Activated T-cell treated with anti-CD3 and anti-CD28 coated beads, Interleukin-2, amount 50 U/mL, for 72 hours (primary cell): ENCODE measurements at regions not wholly inside any gene's neighbourhood (a gene's known extent, or its start where the extent isn't known, plus 50 kb on each side); places are given as distances from the start of the nearest gene placed in this dataset.
A peak's percentile ranks its signal among the peaks of the same experiment; 100 is the strongest.
"Not testable (repeated sequence)": the region's sequence is repeated elsewhere in the genome, so short reads cannot be mapped to it uniquely, and the experiment has no call there.

Source experiments
- ATAC-seq, 2 donors: fragments of 150-1000 bp; cut with Tn5 transposase; replicated peaks in 1 of 2; 2 replicates each; pipeline ENCODE4 v1.10.0; 2021; ENCODE audit warnings: moderate library complexity in 2 of 2, mild to moderate bottlenecking in 1 of 2
- DNase-seq, 2 donors: peaks; one replicate each; pipeline ENCODE4 v3.0.0; 2021 to 2022; ENCODE audit warnings: mixed read lengths in 1 of 2
- H3K27ac Mint-ChIP-seq: one replicate; pipeline ENCODE4 v1.8.0; 2022; ENCODE audit warnings: mild to moderate bottlenecking, moderate library complexity, mixed read lengths
- H3K27me3 Mint-ChIP-seq: one replicate; pipeline ENCODE4 v1.8.0; 2022; ENCODE audit warnings: low read depth, mixed read lengths
- H3K36me3 Mint-ChIP-seq, 2 donors: one replicate each; pipeline ENCODE4 v1.8.0; 2022; ENCODE audit warnings: mixed read lengths in 2 of 2, mild to moderate bottlenecking in 1 of 2; ENCODE audit not compliant: insufficient read depth in 2 of 2
- H3K4me1 Mint-ChIP-seq: one replicate; pipeline ENCODE4 v1.8.0; 2022; ENCODE audit warnings: low read depth, mixed read lengths
- H3K4me3 Mint-ChIP-seq, 2 donors: one replicate each; pipeline ENCODE4 v1.8.0; 2022; ENCODE audit warnings: mild to moderate bottlenecking in 2 of 2, mixed read lengths in 2 of 2, moderate library complexity in 2 of 2
- H3K9me3 Mint-ChIP-seq, 2 donors: one replicate each; pipeline ENCODE4 v1.8.0; 2022; ENCODE audit warnings: mixed read lengths in 2 of 2

GRCh38 chr3:51588724-51589123, 50.2 kb downstream of the RAD54L2 start:
- no peak for ATAC-seq
- Mint-ChIP-seq H3K27me3 (no peaks in the 10 kb centered on the region), H3K27ac (no peak overlapping the region), H3K36me3 (peaks cover 2% of the 10 kb centered on the region in 2 donors), H3K4me1 (peaks cover 10% of the 10 kb centered on the region), H3K4me3 (no peak overlapping the region), H3K9me3 (no peaks in the 10 kb centered on the region)
- no peak for DNase-seq

DNA sequence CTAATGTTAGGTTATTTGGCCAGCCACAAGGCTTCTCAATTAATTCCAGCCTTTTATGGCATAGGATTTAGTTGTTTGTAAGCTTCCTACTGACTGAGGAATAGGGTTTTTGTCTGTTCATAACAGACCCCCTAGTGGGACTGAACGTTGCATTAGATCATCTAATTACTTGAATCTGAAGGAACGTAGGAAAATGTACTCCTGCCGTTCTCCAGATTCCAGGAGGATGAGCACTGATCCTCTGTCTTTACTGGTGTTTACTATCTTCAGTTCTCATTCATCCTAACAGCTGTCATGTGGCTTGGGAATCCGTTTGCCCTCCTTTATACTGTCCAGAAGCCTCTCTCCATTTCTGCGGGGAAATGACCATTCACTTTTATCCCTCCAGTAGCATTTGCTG, 52.7 kb downstream of the RAD54L2 start:
- Mint-ChIP-seq H3K36me3 (peaks cover 2 to 5% of the 10 kb centered on the region in 2 donors), H3K4me3 (no peak overlapping the region), H3K9me3 (no peaks in the 10 kb centered on the region), H3K4me1 (peaks cover 6% of the 10 kb centered on the region), H3K27ac (no peak overlapping the region), H3K27me3 (no peaks in the 10 kb centered on the region)
- no peak for DNase-seq
- ATAC-seq: no peak

DNA sequence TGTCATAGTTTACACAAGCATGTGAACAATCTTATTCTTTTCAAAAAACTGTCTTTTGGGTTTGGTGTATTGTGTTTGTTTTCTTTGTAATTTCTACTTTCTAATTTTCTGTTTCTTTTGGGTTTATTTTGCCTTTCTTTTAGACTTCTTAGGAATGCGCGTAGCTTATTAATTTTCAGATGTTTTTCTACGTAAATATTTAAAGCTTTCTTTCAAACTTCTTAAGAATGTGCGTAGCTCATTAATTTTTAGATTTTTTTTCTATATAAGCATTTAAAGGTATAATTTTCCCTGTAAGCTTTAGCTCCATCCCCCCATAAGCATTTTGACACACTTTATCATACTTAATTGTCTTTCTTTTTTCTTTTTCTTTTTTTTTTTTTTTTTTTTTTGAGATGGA, 55.2 kb downstream of the RAD54L2 start:
- Mint-ChIP-seq H3K27me3 (no peaks in the 10 kb centered on the region), H3K36me3 (peaks cover 2 to 6% of the 10 kb centered on the region in 2 donors), H3K4me3 (no peak overlapping the region), H3K27ac (no peak overlapping the region), H3K4me1 (peaks cover 4% of the 10 kb centered on the region), H3K9me3 (no peaks in the 10 kb centered on the region)
- no peak for DNase-seq
- no peak for ATAC-seq

GRCh38 chr3:51599638-51600037, 61.1 kb downstream of the RAD54L2 start:
- not testable (repeated sequence) for DNase-seq, H3K27ac Mint-ChIP-seq, H3K4me3 Mint-ChIP-seq, ATAC-seq, H3K4me1 Mint-ChIP-seq, H3K27me3 Mint-ChIP-seq, H3K36me3 Mint-ChIP-seq, H3K9me3 Mint-ChIP-seq

DNA sequence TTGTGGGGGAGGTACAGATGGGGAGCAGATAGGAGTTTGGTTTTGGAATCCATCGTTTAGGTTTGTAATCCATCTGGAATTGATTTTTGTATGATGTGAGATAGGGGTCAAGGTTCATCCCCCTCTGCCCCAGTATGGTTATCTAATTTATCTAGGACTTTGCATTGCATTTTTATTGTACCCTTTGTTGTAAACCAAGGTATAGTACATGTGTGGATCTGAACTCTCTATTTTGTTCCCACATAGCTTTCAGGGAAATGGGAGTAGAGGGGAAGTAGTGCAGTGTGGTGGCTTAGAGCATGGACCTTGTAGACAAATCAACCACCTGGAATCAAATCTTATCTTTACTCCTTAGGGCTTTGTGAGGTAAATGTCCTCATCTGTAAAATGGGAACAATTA, 65.7 kb downstream of the RAD54L2 start:
- no peak for ATAC-seq
- Mint-ChIP-seq H3K36me3 (peaks cover 2 to 3% of the 10 kb centered on the region in 2 donors), H3K4me1 (peaks cover 14% of the 10 kb centered on the region), H3K27me3 (no peaks in the 10 kb centered on the region), H3K4me3 (no peak overlapping the region), H3K27ac (no peak overlapping the region), H3K9me3 (no peaks in the 10 kb centered on the region)
- DNase-seq: no peak

- DNase-seq (peak in 1 of 2 donors; percentile 2), ATAC-seq (peak; percentile 28 to 34)
- H3K36me3 Mint-ChIP-seq: peaks cover 2 to 3% of the 10 kb centered on the region in 2 donors
- H3K27ac Mint-ChIP-seq: no peak overlapping the region
- no peaks in the 10 kb centered on the region for H3K27me3 Mint-ChIP-seq
- no peak overlapping the region for H3K4me3 Mint-ChIP-seq
- no peaks in the 10 kb centered on the region for H3K9me3 Mint-ChIP-seq
- peaks cover 14% of the 10 kb centered on the region for H3K4me1 Mint-ChIP-seq
These were observed 65.1 kb upstream of the TEX264 start for GRCh38 chr3:51605938-51606337.

DNA sequence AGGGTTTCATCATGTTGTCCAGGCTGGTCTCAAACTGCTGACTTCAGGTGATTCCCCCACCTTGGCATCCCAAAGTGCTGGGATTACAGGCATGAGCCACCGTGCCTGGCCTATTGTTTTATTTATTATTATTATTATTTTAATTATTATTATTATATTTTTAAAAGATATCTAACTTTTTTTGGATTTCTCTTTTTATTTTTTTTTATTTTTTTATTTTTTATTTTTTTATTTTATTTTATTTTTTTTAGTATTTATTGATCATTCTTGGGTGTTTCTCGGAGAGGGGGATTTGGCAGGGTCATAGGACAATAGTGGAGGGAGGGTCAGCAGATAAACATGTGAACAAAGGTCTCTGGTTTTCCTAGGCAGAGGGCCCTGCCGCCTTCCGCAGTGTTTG, 64.2 kb upstream of the TEX264 start:
- not testable (repeated sequence) for DNase-seq, ATAC-seq, H3K9me3 Mint-ChIP-seq, H3K27me3 Mint-ChIP-seq, H3K4me3 Mint-ChIP-seq, H3K36me3 Mint-ChIP-seq, H3K27ac Mint-ChIP-seq
- peaks cover 14% of the 10 kb centered on the region for H3K4me1 Mint-ChIP-seq

- DNase-seq, H3K27me3 Mint-ChIP-seq, H3K9me3 Mint-ChIP-seq, H3K27ac Mint-ChIP-seq, ATAC-seq, H3K4me3 Mint-ChIP-seq, H3K36me3 Mint-ChIP-seq: not testable (repeated sequence)
- peaks cover 14% of the 10 kb centered on the region for H3K4me1 Mint-ChIP-seq
These were observed 63.3 kb upstream of the TEX264 start for GRCh38 chr3:51607591-51608325.

- Mint-ChIP-seq H3K27ac (no peak overlapping the region), H3K36me3 (peaks cover 2 to 3% of the 10 kb centered on the region in 2 donors), H3K9me3 (no peaks in the 10 kb centered on the region), H3K27me3 (no peaks in the 10 kb centered on the region), H3K4me1 (peaks cover 12% of the 10 kb centered on the region), H3K4me3 (no peak overlapping the region)
- DNase-seq (no peak), ATAC-seq (no peak)
These were observed 60.3 kb upstream of the TEX264 start for GRCh38 chr3:51610708-51611107.

DNA sequence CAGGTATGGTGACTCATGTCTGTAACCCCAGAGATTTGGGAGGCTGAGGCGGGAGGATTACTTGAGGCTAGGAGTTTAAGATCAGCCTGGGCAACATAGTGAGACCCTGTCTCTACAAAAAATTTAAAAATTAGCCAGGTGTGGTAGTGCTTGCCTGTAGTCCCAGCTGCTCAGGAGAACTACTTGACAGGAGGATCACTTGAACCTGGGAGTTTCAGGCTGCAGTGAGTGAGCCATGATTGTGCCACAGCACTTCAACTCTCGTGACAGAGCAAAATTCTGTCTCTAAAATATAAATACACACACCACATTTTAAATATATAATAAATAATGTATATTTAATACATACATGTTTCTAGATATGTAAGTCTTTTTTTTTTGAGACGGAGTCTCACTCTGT, 53.5 kb upstream of the TEX264 start:
- H3K4me3 Mint-ChIP-seq: no peak overlapping the region
- no peaks in the 10 kb centered on the region for H3K9me3 Mint-ChIP-seq
- no peaks in the 10 kb centered on the region for H3K27me3 Mint-ChIP-seq
- peaks cover 28% of the 10 kb centered on the region for H3K4me1 Mint-ChIP-seq
- no peak overlapping the region for H3K27ac Mint-ChIP-seq
- peaks cover 0 to 2% of the 10 kb centered on the region in 2 donors for H3K36me3 Mint-ChIP-seq
- DNase-seq (no peak), ATAC-seq (no peak)

DNA sequence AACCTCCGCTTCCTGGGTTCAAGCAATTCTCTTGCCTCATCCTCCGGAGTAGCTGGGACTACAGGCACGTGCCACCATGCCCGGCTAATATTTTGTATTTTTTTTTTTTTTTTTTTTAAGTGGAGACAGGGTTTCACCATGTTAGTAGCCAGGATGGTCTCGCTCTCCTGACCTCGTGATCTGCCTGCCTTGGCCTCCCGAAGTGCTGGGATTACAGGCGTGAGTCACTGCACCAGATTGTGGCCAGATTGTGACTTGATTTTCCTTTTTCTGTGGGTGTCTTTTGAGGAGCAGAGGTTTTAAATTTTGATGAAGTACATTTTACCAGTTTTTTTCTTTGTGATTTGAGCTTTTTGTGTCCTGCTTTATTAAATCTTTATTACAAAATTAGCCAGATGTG, 53.0 kb upstream of the TEX264 start:
- not testable (repeated sequence) for H3K27me3 Mint-ChIP-seq, H3K4me3 Mint-ChIP-seq, H3K36me3 Mint-ChIP-seq, H3K9me3 Mint-ChIP-seq, ATAC-seq, DNase-seq, H3K27ac Mint-ChIP-seq
- peaks cover 28% of the 10 kb centered on the region for H3K4me1 Mint-ChIP-seq

- H3K4me1 Mint-ChIP-seq: peaks cover 28% of the 10 kb centered on the region
- H3K9me3 Mint-ChIP-seq: no peaks in the 10 kb centered on the region
- H3K27ac Mint-ChIP-seq: no peak overlapping the region
These were observed 52.6 kb upstream of the TEX264 start for GRCh38 chr3:51618496-51618895.

GRCh38 chr3:51619983-51620382, 51.1 kb upstream of the TEX264 start:
- Mint-ChIP-seq H3K4me1 (peaks cover 28% of the 10 kb centered on the region), H3K36me3 (peaks cover 0 to 2% of the 10 kb centered on the region in 2 donors), H3K27ac (no peak overlapping the region), H3K27me3 (no peaks in the 10 kb centered on the region), H3K4me3 (no peak overlapping the region), H3K9me3 (no peaks in the 10 kb centered on the region)
- DNase-seq (no peak), ATAC-seq (no peak)

More at GRCh38 chr3:51618496-51618895, 52.6 kb upstream of the TEX264 start:
- Mint-ChIP-seq H3K36me3 (peaks cover 0 to 2% of the 10 kb centered on the region in 2 donors), H3K4me3 (no peak overlapping the region), H3K27me3 (no peaks in the 10 kb centered on the region)
- DNase-seq (no peak), ATAC-seq (no peak)

DNA sequence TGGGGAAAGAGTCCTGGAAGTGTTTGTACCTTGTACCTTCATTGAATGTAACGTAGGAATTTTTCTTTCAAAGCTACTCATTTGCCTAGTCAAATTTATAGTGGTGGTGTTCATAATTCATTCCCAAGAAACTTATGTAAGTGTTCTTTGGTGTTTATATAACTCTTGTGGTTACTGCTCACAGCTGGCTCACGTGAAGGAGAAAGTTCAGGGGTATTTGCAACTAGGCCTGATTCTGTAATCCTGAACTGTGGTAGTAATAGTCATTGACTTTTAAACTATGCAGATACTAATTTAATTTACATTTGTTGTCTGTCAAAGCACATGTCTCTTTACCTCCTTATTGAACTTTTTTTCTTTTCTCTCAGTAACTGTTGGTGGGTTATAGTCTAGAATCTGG, 50.5 kb upstream of the TEX264 start:
- Mint-ChIP-seq H3K4me1 (peaks cover 24% of the 10 kb centered on the region), H3K27me3 (no peaks in the 10 kb centered on the region), H3K9me3 (no peaks in the 10 kb centered on the region), H3K4me3 (no peak overlapping the region), H3K36me3 (peaks cover 0 to 2% of the 10 kb centered on the region in 2 donors), H3K27ac (no peak overlapping the region)
- DNase-seq (no peak), ATAC-seq (no peak)
